ENCODE measurements at regions not wholly inside any gene's neighbourhood (a gene's known extent, or its start where the extent isn't known, plus 50 kb on each side); places are given as distances from the start of the nearest gene placed in this dataset.

DNA sequence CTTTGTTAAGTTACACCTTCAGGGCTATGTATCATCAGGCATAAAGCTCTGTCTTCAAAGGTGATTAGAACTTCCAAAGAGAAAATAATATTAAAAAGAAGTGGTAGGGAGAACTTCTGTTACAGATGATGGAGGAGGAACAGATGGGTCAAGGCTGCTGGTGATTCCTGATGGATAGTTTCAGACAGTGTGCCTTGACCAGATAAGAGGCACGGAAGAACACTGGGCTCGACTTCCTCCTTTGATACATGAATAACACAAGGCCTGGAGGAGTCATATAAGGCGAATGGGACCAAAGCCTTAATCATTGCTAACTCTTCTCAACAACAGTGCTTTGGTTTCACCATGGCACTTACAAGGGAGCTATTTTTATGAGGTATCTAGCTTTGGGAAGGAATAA, 128.1 kb upstream of the RXFP2 start:
- CTCF ChIA-PET = no interaction called here
- TF ChIP-seq MAX (IDR thresholded peaks at IDR 0.05; ENCODE audit: insufficient read depth, insufficient read length) (no peak), POLR2A (IDR thresholded peaks at IDR 0.05; ENCODE audit: low read depth, low read length) (no peak), GATA2 (IDR thresholded peaks at IDR 0.05; ENCODE audit: insufficient read depth, insufficient read length, low read depth, low read length) (no peak), JUN (IDR thresholded peaks at IDR 0.05; ENCODE audit: borderline replicate concordance, insufficient read depth, insufficient read length, low read depth) (no peak), MYC (IDR thresholded peaks at IDR 0.05; ENCODE audit: low read depth, low read length) (no peak), POLR2AphosphoS5 (IDR thresholded peaks at IDR 0.05; ENCODE audit: insufficient read depth, low read depth, low read length) (no peak), FOS (IDR thresholded peaks at IDR 0.05; ENCODE audit: borderline replicate concordance, insufficient read depth, low read length) (no peak), CTCF (IDR thresholded peaks at IDR 0.05; ENCODE audit: extremely low read depth in 1 of 2, insufficient read depth in 1 of 2, low read depth in 1 of 2, low read length in 2 of 2) (no peak), EZH2 (IDR thresholded peaks at IDR 0.05; ENCODE audit: borderline replicate concordance, low read depth, low read length, severe bottlenecking) (no peak)
- no TSS peak for BruUV-seq (replicated peaks)

More for the DNA sequence above, 128.1 kb upstream of the RXFP2 start:
- POLR2A ChIA-PET = interaction anchor here (0.6 kb wide), 1 partner anchor 20 kb away, joined by 3 read pairs; no protein-coding TSS in a partner anchor
- H3K9me1 ChIP-seq (replicated peaks; ENCODE audit: control insufficient read depth, extremely low read depth, insufficient read depth, low read length) = no peaks in the 10 kb centered on the region
- no peak for FAIRE-seq
- intact Hi-C loops (cut with micrococcal nuclease) (no loop called here), dilution Hi-C loops (cut with MboI; ENCODE audit: extremely low pct_ligation_motif_present, low sequenced_read_pairs) (no loop called here)
- no peak overlapping the region for H2AFZ ChIP-seq (ENCODE audit: low read depth, low read length)
- H3K79me2 ChIP-seq (ENCODE audit: control insufficient read depth, insufficient read depth, low read length) = no peaks in the 10 kb centered on the region
- no peaks in the 10 kb centered on the region for H3K4me1 ChIP-seq (ENCODE audit: control insufficient read depth, extremely low read depth, insufficient read depth, low read length)
- H3K9me3 ChIP-seq (replicated peaks; ENCODE audit: control insufficient read depth, insufficient read depth, low read length) = no peaks in the 10 kb centered on the region
- no peak overlapping the region for H3K27ac ChIP-seq (ENCODE audit: insufficient read depth, low read depth, low read length)
- H3K36me3 ChIP-seq (ENCODE audit: control insufficient read depth in 2 of 2, extremely low read depth in 1 of 2, insufficient read depth in 2 of 2, low read length in 2 of 2) = no peaks in the 10 kb centered on the region
- H3K27me3 ChIP-seq (ENCODE audit: control insufficient read depth in 2 of 2, insufficient read depth in 2 of 2, low read length in 2 of 2) = peaks cover 0 to 2% of the 10 kb centered on the region in 2 experiments
- H3K9ac ChIP-seq (replicated peaks; ENCODE audit: extremely low read depth, insufficient read depth, low read length) = no peak overlapping the region
- H4K20me1 ChIP-seq (replicated peaks; ENCODE audit: control insufficient read depth, extremely low read depth, insufficient read depth, low read length) = no peaks in the 10 kb centered on the region
- H3K4me3 ChIP-seq (replicated peaks in 1 of 3; ENCODE audit: insufficient read depth in 1 of 3, low read depth in 1 of 3, low read length in 3 of 3) = no peak overlapping the region
- no peak for DNase-seq (ENCODE audit: low read depth, low spot score)
- no peak overlapping the region for H3K4me2 ChIP-seq (ENCODE audit: insufficient read depth, low read length)

Measured in endothelial cell of umbilical vein (primary cell).